GM12874 (cell line): ENCODE measurements at regions not wholly inside any gene's neighbourhood (a gene's known extent, or its start where the extent isn't known, plus 50 kb on each side); places are given as distances from the start of the nearest gene placed in this dataset.

Source experiments
- CTCF ChIP-seq: IDR thresholded peaks from 2 replicates; pipeline ENCODE4 v1.5.1; 2011; ENCODE audit warnings: low read depth, mild to moderate bottlenecking, control low read depth, low read length, moderate library complexity; ENCODE audit not compliant: insufficient read depth

- TF ChIP-seq CTCF, result no peak
Measured at GRCh38 chr7:37549076-37549931, 100.6 kb upstream of the ELMO1 start.

GRCh38 chr7:37550426-37550825, 101.8 kb upstream of the ELMO1 start:
- TF ChIP-seq CTCF, result no peak

GRCh38 chr7:37550872-37551271, 102.2 kb upstream of the ELMO1 start:
- TF ChIP-seq CTCF, result no peak

- TF ChIP-seq CTCF, result no peak
Measured at GRCh38 chr7:37552030-37552429, 103.4 kb upstream of the ELMO1 start.

GRCh38 chr7:37555528-37555927, 106.9 kb upstream of the ELMO1 start:
- no peak for TF ChIP-seq CTCF

- no peak for TF ChIP-seq CTCF
Measured at GRCh38 chr7:37557571-37558209, 109.0 kb upstream of the ELMO1 start.

- no peak for TF ChIP-seq CTCF
Measured at GRCh38 chr7:37558320-37559096, 109.8 kb upstream of the ELMO1 start.
